Vagina (tissue), 2 donors: ENCODE measurements at regions not wholly inside any gene's neighbourhood (a gene's known extent, or its start where the extent isn't known, plus 50 kb on each side); places are given as distances from the start of the nearest gene placed in this dataset.

Source experiments
- DNase-seq, 2 donors: peaks; one replicate each; pipeline ENCODE4 v3.0.0-alpha.2; 2017; ENCODE audit errors: extremely low spot score in 2 of 2
- H3K27ac ChIP-seq: fragments of 200-600 bp; sonication (generic); one replicate; pipeline ENCODE4 v1.5.1; 2019
- H3K27me3 ChIP-seq: fragments of 200-600 bp; sonication (generic); one replicate; pipeline ENCODE4 v1.5.1; 2019
- H3K36me3 ChIP-seq, 2 donors: fragments of 200-600 bp; sonication (generic); one replicate each; pipeline ENCODE4 v1.5.1; 2017 to 2019
- H3K4me1 ChIP-seq: fragments of 200-600 bp; sonication (generic); one replicate; pipeline ENCODE4 v1.5.1; 2019
- H3K4me3 ChIP-seq, 2 donors: fragments of 200-600 bp; sonication (generic); 1 replicate in 1 of 2; 2 replicates in 1 of 2; pipeline ENCODE4 v1.5.1; 2016 to 2019
- H3K9me3 ChIP-seq: fragments of 200-600 bp; sonication (generic); one replicate; pipeline ENCODE4 v1.5.1; 2019
- CTCF ChIP-seq, 3 experiments: fragments of 450-650 bp in 2 of 3; fragments of 200-600 bp in 1 of 3; sonication (generic) in 1 of 3; IDR thresholded peaks; one replicate each; pipeline ENCODE4 v1.5.1; 2017 to 2019; ENCODE audit warnings: antibody characterized with exemption in 3 of 3, mild to moderate bottlenecking in 2 of 3, moderate library complexity in 2 of 3
- POLR2A ChIP-seq, 2 donors: fragments of 450-650 bp; IDR thresholded peaks; one replicate each; pipeline ENCODE4 v1.6.1; 2017; ENCODE audit warnings: antibody characterized with exemption in 2 of 2, mild to moderate bottlenecking in 2 of 2, moderate library complexity in 2 of 2
- POLR2AphosphoS5 ChIP-seq, 2 donors: sonication (generic); formaldehyde crosslinking; IDR thresholded peaks; one replicate each; pipeline ENCODE4 v1.9.0; 2017; ENCODE audit warnings: antibody characterized with exemption in 2 of 2, mild to moderate bottlenecking in 2 of 2, low read depth in 1 of 2; ENCODE audit not compliant: insufficient read depth in 1 of 2
- intact Hi-C: fragments of 100-400 bp; cut with DNase I; formaldehyde crosslinking; loops from one replicate; pipeline ENCODE4 v1.15.1; 2023

DNA sequence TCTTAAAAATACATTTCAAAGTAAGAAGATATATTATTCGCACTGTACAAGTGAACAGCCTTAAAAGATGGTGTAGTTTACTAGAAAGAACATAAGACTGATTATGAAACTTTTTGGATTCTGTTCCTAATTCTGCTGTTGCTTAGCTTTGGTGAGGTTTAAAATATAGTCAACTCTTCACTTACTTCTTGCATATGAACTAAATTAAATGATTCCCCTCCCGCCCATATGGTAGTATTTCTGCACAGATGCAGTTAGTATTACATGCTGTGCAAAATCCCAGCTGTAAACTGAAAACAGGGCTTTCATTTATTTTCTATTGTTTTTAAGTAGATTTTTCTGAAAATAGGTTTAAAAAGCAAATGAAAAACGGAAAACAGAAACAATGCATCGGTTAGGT, 345.4 kb upstream of the NCAM2 start:
- Histone ChIP-seq H3K4me1 (no peaks in the 10 kb centered on the region), H3K4me3 (no peak overlapping the region), H3K9me3 (no peaks in the 10 kb centered on the region), H3K27ac (no peak overlapping the region), H3K36me3 (no peaks in the 10 kb centered on the region), H3K27me3 (no peaks in the 10 kb centered on the region)
- DNase-seq, result no peak
- TF ChIP-seq POLR2AphosphoS5 (IDR thresholded peaks at IDR 0.05; ENCODE audit: insufficient read depth in 1 of 2, low read depth in 1 of 2), result no peak
- no peak for TF ChIP-seq POLR2A (IDR thresholded peaks at IDR 0.05)
- TF ChIP-seq CTCF (IDR thresholded peaks at IDR 0.05), result no peak
- intact Hi-C loops, result no loop called here

GRCh38 chr21:20661246-20661645, 337.0 kb upstream of the NCAM2 start:
- Histone ChIP-seq H3K27ac (no peak overlapping the region), H3K4me1 (no peaks in the 10 kb centered on the region), H3K36me3 (no peaks in the 10 kb centered on the region), H3K27me3 (no peaks in the 10 kb centered on the region), H3K9me3 (no peaks in the 10 kb centered on the region), H3K4me3 (no peak overlapping the region)
- DNase-seq, result no peak
- TF ChIP-seq POLR2AphosphoS5 (IDR thresholded peaks at IDR 0.05; ENCODE audit: insufficient read depth in 1 of 2, low read depth in 1 of 2) (no peak), POLR2A (IDR thresholded peaks at IDR 0.05) (no peak), CTCF (IDR thresholded peaks at IDR 0.05) (no peak)
- intact Hi-C loops, result no loop called here

- Histone ChIP-seq H3K4me3 (no peak overlapping the region), H3K27ac (no peak overlapping the region), H3K4me1 (no peaks in the 10 kb centered on the region), H3K27me3 (no peaks in the 10 kb centered on the region), H3K9me3 (no peaks in the 10 kb centered on the region), H3K36me3 (no peaks in the 10 kb centered on the region)
- no peak for TF ChIP-seq POLR2AphosphoS5 (IDR thresholded peaks at IDR 0.05; ENCODE audit: insufficient read depth in 1 of 2, low read depth in 1 of 2)
- no peak for TF ChIP-seq CTCF (IDR thresholded peaks at IDR 0.05)
- TF ChIP-seq POLR2A (IDR thresholded peaks at IDR 0.05), result no peak
- intact Hi-C loops, result no loop called here
- DNase-seq, result no peak
Observed at GRCh38 chr21:20661745-20662422, 336.3 kb upstream of the NCAM2 start.

GRCh38 chr21:20662514-20662913, 335.7 kb upstream of the NCAM2 start:
- Histone ChIP-seq H3K27me3 (no peaks in the 10 kb centered on the region), H3K4me1 (no peaks in the 10 kb centered on the region), H3K9me3 (no peaks in the 10 kb centered on the region), H3K4me3 (no peak overlapping the region), H3K36me3 (no peaks in the 10 kb centered on the region), H3K27ac (no peak overlapping the region)
- no peak for DNase-seq
- TF ChIP-seq POLR2A (IDR thresholded peaks at IDR 0.05) (no peak), CTCF (IDR thresholded peaks at IDR 0.05) (no peak), POLR2AphosphoS5 (IDR thresholded peaks at IDR 0.05; ENCODE audit: insufficient read depth in 1 of 2, low read depth in 1 of 2) (no peak)
- intact Hi-C loops, result no loop called here

- intact Hi-C loops, result no loop called here
- Histone ChIP-seq H3K4me3 (no peak overlapping the region), H3K9me3 (no peaks in the 10 kb centered on the region), H3K27me3 (no peaks in the 10 kb centered on the region), H3K36me3 (no peaks in the 10 kb centered on the region), H3K27ac (no peak overlapping the region), H3K4me1 (no peaks in the 10 kb centered on the region)
- DNase-seq, result no peak
- TF ChIP-seq POLR2A (IDR thresholded peaks at IDR 0.05) (no peak), POLR2AphosphoS5 (IDR thresholded peaks at IDR 0.05; ENCODE audit: insufficient read depth in 1 of 2, low read depth in 1 of 2) (no peak), CTCF (IDR thresholded peaks at IDR 0.05) (no peak)
Observed at GRCh38 chr21:20667931-20668330, 330.3 kb upstream of the NCAM2 start.
